Mesenchymal stem cell (in vitro differentiated cells and primary cell): ENCODE measurements at regions not wholly inside any gene's neighbourhood (a gene's known extent, or its start where the extent isn't known, plus 50 kb on each side); places are given as distances from the start of the nearest gene placed in this dataset.

Source experiments
- DNase-seq: peaks from one replicate; pipeline ENCODE4 v3.0.0-alpha.2; 2013
- H2AFZ ChIP-seq: one replicate; pipeline ENCODE4 v1.6.1; 2013; ENCODE audit warnings: low read depth, mild to moderate bottlenecking, control low read depth, inconsistent platforms, low read length, moderate library complexity
- H2AK5ac ChIP-seq: 2 replicates; pipeline ENCODE4 v1.6.1; 2013; ENCODE audit warnings: low read length, moderate library complexity, mild to moderate bottlenecking, inconsistent platforms; ENCODE audit not compliant: severe bottlenecking
- H2BK120ac ChIP-seq: one replicate; pipeline ENCODE4 v1.6.1; 2013; ENCODE audit warnings: low read depth, mild to moderate bottlenecking, inconsistent platforms, low read length, moderate library complexity
- H2BK12ac ChIP-seq, 2 experiments: one replicate each; pipeline ENCODE4 v1.6.1; 2013; ENCODE audit warnings: inconsistent platforms in 2 of 2, low read length in 2 of 2, mild to moderate bottlenecking in 2 of 2, moderate library complexity in 2 of 2, control low read depth in 1 of 2
- H2BK15ac ChIP-seq: one replicate; pipeline ENCODE4 v1.6.1; 2013; ENCODE audit warnings: mild to moderate bottlenecking, low read depth, inconsistent platforms; ENCODE audit not compliant: poor library complexity, severe bottlenecking
- H2BK5ac ChIP-seq: 2 replicates; pipeline ENCODE4 v1.6.1; 2013; ENCODE audit warnings: low read depth, mild to moderate bottlenecking, low read length, control low read depth, inconsistent platforms; ENCODE audit not compliant: poor library complexity, severe bottlenecking
- H3K14ac ChIP-seq, 2 experiments: one replicate each; pipeline ENCODE4 v1.6.1; 2013; ENCODE audit warnings: inconsistent platforms in 2 of 2, low read length in 2 of 2, control low read depth in 1 of 2, mild to moderate bottlenecking in 1 of 2, moderate library complexity in 1 of 2
- H3K18ac ChIP-seq, 2 experiments: one replicate each; pipeline ENCODE4 v1.6.1; 2013; ENCODE audit warnings: inconsistent platforms in 2 of 2, low read length in 2 of 2, control low read depth in 1 of 2, low read depth in 1 of 2, mild to moderate bottlenecking in 1 of 2
- H3K23ac ChIP-seq, 2 experiments: one replicate each; pipeline ENCODE4 v1.6.1; 2013; ENCODE audit warnings: inconsistent platforms in 2 of 2, low read length in 2 of 2, mild to moderate bottlenecking in 2 of 2, moderate library complexity in 2 of 2, control low read depth in 1 of 2
- H3K27ac ChIP-seq: 2 replicates; pipeline ENCODE4 v1.5.1; 2013; ENCODE audit warnings: mild to moderate bottlenecking, moderate library complexity, low read length, control low read depth, inconsistent platforms; ENCODE audit not compliant: poor library complexity, severe bottlenecking
- H3K27me3 ChIP-seq, 2 experiments: 2 replicates each; pipeline versions ENCODE4 v1.6.1 to v1.7.0; 2013; ENCODE audit warnings: low read length in 2 of 2, mild to moderate bottlenecking in 2 of 2, moderate library complexity in 2 of 2, control low read depth in 1 of 2, inconsistent platforms in 1 of 2; ENCODE audit not compliant: control insufficient read depth in 1 of 2, insufficient read depth in 1 of 2
- H3K36me3 ChIP-seq, 2 experiments: 2 replicates each; pipeline versions ENCODE4 v1.6.1 to v1.7.0; 2013; ENCODE audit warnings: low read length in 2 of 2, control low read depth in 1 of 2, inconsistent platforms in 1 of 2, low read depth in 1 of 2, mild to moderate bottlenecking in 1 of 2; ENCODE audit not compliant: insufficient read depth in 2 of 2, control insufficient read depth in 1 of 2
- H3K4ac ChIP-seq, 2 experiments: one replicate each; pipeline ENCODE4 v1.6.1; 2013; ENCODE audit warnings: inconsistent platforms in 2 of 2, low read length in 2 of 2, mild to moderate bottlenecking in 2 of 2, moderate library complexity in 2 of 2, control low read depth in 1 of 2, low read depth in 1 of 2
- H3K4me1 ChIP-seq: 2 replicates; pipeline ENCODE4 v1.6.1; 2013; ENCODE audit warnings: low read depth, low read length, control low read depth; ENCODE audit not compliant: control insufficient read depth, insufficient read depth
- H3K4me2 ChIP-seq: 2 replicates; pipeline ENCODE4 v1.6.1; 2013; ENCODE audit warnings: low read length, mild to moderate bottlenecking, inconsistent platforms; ENCODE audit not compliant: poor library complexity, severe bottlenecking
- H3K4me3 ChIP-seq, 2 experiments: 2 replicates each; pipeline versions ENCODE4 v1.5.1 to v1.7.0; 2013; ENCODE audit warnings: low read length in 2 of 2, mild to moderate bottlenecking in 2 of 2, control low read depth in 1 of 2, low read depth in 1 of 2; ENCODE audit not compliant: insufficient read depth in 1 of 2
- H3K79me1 ChIP-seq: replicated peaks from 2 replicates; pipeline ENCODE4 v1.6.1; 2013; ENCODE audit warnings: mild to moderate bottlenecking, control low read depth, low read length, inconsistent platforms; ENCODE audit not compliant: poor library complexity, severe bottlenecking
- H3K9ac ChIP-seq: 2 replicates; pipeline ENCODE4 v1.7.0; 2013; ENCODE audit warnings: mild to moderate bottlenecking, low read length, moderate library complexity
- H3K9me3 ChIP-seq: 2 replicates; pipeline ENCODE4 v1.7.0; 2013; ENCODE audit warnings: mild to moderate bottlenecking, low read length; ENCODE audit not compliant: control insufficient read depth
- H4K8ac ChIP-seq: one replicate; pipeline ENCODE4 v1.6.1; 2013; ENCODE audit warnings: inconsistent platforms, mild to moderate bottlenecking, low read length, moderate library complexity
- H4K91ac ChIP-seq: one replicate; pipeline ENCODE4 v1.6.1; 2013; ENCODE audit warnings: mild to moderate bottlenecking, low read length, inconsistent platforms
- WGBS: methylation state at CpG from one replicate; pipeline ENCODE4 v1.1.7; 2013; ENCODE audit warnings: mixed read lengths; 5-methylcytosine and 5-hydroxymethylcytosine counted together

GRCh38 chr2:34179511-34179910 is 580.4 kb upstream of the FAM98A start:
- no peak for DNase-seq
- no peak overlapping the region for H3K14ac ChIP-seq
- H2AK5ac ChIP-seq = no peak overlapping the region
- no peak overlapping the region for H3K4me2 ChIP-seq
- no peak overlapping the region for H4K91ac ChIP-seq
- H4K8ac ChIP-seq = no peak overlapping the region
- no peaks in the 10 kb centered on the region for H3K36me3 ChIP-seq
- no peak overlapping the region for H2BK12ac ChIP-seq
- no peak overlapping the region for H3K23ac ChIP-seq
- H3K27ac ChIP-seq = no peak overlapping the region
- H3K18ac ChIP-seq = no peak overlapping the region
- no peaks in the 10 kb centered on the region for H3K79me1 ChIP-seq
- H3K27me3 ChIP-seq = no peaks in the 10 kb centered on the region
- H2BK15ac ChIP-seq = no peak overlapping the region
- peaks cover 9% of the 10 kb centered on the region for H3K9me3 ChIP-seq
- no peak overlapping the region for H3K4ac ChIP-seq
- no peak overlapping the region for H3K9ac ChIP-seq
- H2AFZ ChIP-seq = no peak overlapping the region
- no peak overlapping the region for H2BK5ac ChIP-seq
- H3K4me1 ChIP-seq = no peaks in the 10 kb centered on the region
- H3K4me3 ChIP-seq = no peak overlapping the region
- no peak overlapping the region for H2BK120ac ChIP-seq
- WGBS = 67% methylated on average over 3 of the region's 3 CpGs

- Histone ChIP-seq H3K4me2 (no peak overlapping the region), H2AFZ (no peak overlapping the region), H3K27ac (no peak overlapping the region), H3K9ac (no peak overlapping the region), H3K27me3 (no peaks in the 10 kb centered on the region), H4K8ac (no peak overlapping the region), H3K18ac (no peak overlapping the region), H2AK5ac (no peak overlapping the region), H2BK120ac (no peak overlapping the region), H3K9me3 (peaks cover 9% of the 10 kb centered on the region), H3K36me3 (no peaks in the 10 kb centered on the region), H3K4me3 (no peak overlapping the region), H3K14ac (no peak overlapping the region), H3K79me1 (no peaks in the 10 kb centered on the region), H3K4ac (no peak overlapping the region), H4K91ac (no peak overlapping the region), H3K23ac (no peak overlapping the region), H3K4me1 (no peaks in the 10 kb centered on the region), H2BK5ac (no peak overlapping the region), H2BK15ac (no peak overlapping the region), H2BK12ac (no peak overlapping the region)
- DNase-seq = no peak
These were observed 579.4 kb upstream of the FAM98A start for GRCh38 chr2:34178482-34178881.

- Histone ChIP-seq H3K27ac (no peak overlapping the region), H3K4me1 (no peaks in the 10 kb centered on the region), H2BK120ac (no peak overlapping the region), H3K14ac (no peak overlapping the region), H2BK15ac (no peak overlapping the region), H2AFZ (no peak overlapping the region), H3K4ac (no peak overlapping the region), H3K27me3 (no peaks in the 10 kb centered on the region), H3K9ac (no peak overlapping the region), H3K4me3 (no peak overlapping the region), H3K4me2 (no peak overlapping the region), H3K18ac (no peak overlapping the region), H4K91ac (no peak overlapping the region), H3K23ac (no peak overlapping the region), H3K79me1 (no peaks in the 10 kb centered on the region), H3K36me3 (no peaks in the 10 kb centered on the region), H3K9me3 (peaks cover 9% of the 10 kb centered on the region), H4K8ac (no peak overlapping the region), H2AK5ac (no peak overlapping the region), H2BK5ac (no peak overlapping the region), H2BK12ac (no peak overlapping the region)
- no peak for DNase-seq
These were observed 577.6 kb upstream of the FAM98A start for GRCh38 chr2:34176693-34177092.

GRCh38 chr2:34174506-34174905 is 575.4 kb upstream of the FAM98A start:
- Histone ChIP-seq H3K14ac (no peak overlapping the region), H2BK15ac (no peak overlapping the region), H2AFZ (no peak overlapping the region), H3K23ac (no peak overlapping the region), H2AK5ac (no peak overlapping the region), H3K9ac (no peak overlapping the region), H4K91ac (no peak overlapping the region), H3K27me3 (no peaks in the 10 kb centered on the region), H3K4me2 (no peak overlapping the region), H3K4ac (no peak overlapping the region), H4K8ac (no peak overlapping the region), H2BK12ac (no peak overlapping the region), H3K27ac (no peak overlapping the region), H2BK5ac (no peak overlapping the region), H3K79me1 (no peaks in the 10 kb centered on the region), H3K36me3 (no peaks in the 10 kb centered on the region), H3K4me1 (no peaks in the 10 kb centered on the region), H3K9me3 (no peaks in the 10 kb centered on the region), H2BK120ac (no peak overlapping the region), H3K4me3 (no peak overlapping the region), H3K18ac (no peak overlapping the region)
- WGBS = no CpG with 5 or more reads among the region's 2 CpGs
- DNase-seq = no peak
